GM23248 (cell line): ENCODE measurements at regions not wholly inside any gene's neighbourhood (a gene's known extent, or its start where the extent isn't known, plus 50 kb on each side); places are given as distances from the start of the nearest gene placed in this dataset.

Source experiments
- EZH2 ChIP-seq: fragments of 200-600 bp; sonication (generic); IDR thresholded peaks from 2 replicates; pipeline ENCODE4 v1.6.1; 2018; ENCODE audit warnings: antibody characterized with exemption, mild to moderate bottlenecking; ENCODE audit not compliant: insufficient read depth, poor library complexity, severe bottlenecking
- EZH2phosphoT487 ChIP-seq: fragments of 200-600 bp; sonication (generic); IDR thresholded peaks from 2 replicates; pipeline ENCODE4 v1.6.1; 2018; ENCODE audit warnings: antibody characterized with exemption, moderate library complexity, mild to moderate bottlenecking, low read depth; ENCODE audit not compliant: insufficient read depth

DNA sequence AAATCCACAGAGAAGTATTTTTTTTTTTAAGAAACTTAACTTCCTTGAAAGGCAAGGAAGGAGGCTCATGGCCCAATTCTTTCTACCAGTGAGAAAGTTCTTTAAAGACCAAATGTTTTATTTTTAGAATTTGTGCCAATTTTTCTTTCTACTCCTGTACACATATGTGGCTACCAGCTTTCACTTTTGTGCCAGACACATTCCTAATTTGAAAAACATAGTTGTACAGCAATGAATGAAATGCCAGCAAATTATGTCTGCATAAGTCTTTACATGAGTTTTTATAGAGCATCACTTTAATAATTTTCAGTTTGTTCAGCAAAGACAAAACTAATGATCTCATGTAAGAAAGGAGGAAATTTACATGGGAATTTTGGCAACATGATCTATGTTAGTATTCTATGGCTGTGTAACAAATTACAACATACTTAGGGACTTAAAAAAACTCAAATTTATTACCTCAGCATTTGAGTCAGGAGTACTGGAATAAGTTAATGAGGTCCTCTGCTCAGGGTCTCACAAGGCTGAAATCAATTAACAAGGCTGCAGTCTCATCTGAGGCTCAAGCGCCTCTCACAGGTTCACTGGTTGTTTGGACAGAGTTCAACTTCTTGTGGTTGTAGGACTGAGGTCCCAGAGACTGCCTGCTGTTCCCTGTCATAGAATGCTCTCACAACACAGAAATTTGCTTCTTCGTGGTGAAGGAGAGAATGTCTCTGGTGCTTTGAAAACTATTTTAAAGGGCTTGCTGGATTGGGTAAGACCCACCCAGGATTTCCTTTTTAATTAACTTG, 678.2 kb upstream of the FAM241A start:
- TF ChIP-seq EZH2phosphoT487 (no peak), EZH2 (no peak)
